Chondrocyte (in vitro differentiated cells): ENCODE measurements at regions not wholly inside any gene's neighbourhood (a gene's known extent, or its start where the extent isn't known, plus 50 kb on each side); places are given as distances from the start of the nearest gene placed in this dataset.

Experiments used
- DNase-seq: peaks from one replicate; pipeline ENCODE4 v3.0.0; 2021; ENCODE audit warnings: mixed read lengths, low spot score
- H3K27ac Mint-ChIP-seq: one replicate; pipeline ENCODE4 v1.8.0; 2021; ENCODE audit warnings: mild to moderate bottlenecking, moderate library complexity, mixed read lengths; ENCODE audit not compliant: unreplicated experiment
- H3K27me3 Mint-ChIP-seq: 2 replicates; pipeline ENCODE4 v1.8.0; 2021; ENCODE audit warnings: low read depth, mixed read lengths
- H3K36me3 Mint-ChIP-seq: 2 replicates; pipeline ENCODE4 v1.8.0; 2021; ENCODE audit warnings: low read depth, mixed read lengths
- H3K4me1 Mint-ChIP-seq: 2 replicates; pipeline ENCODE4 v1.8.0; 2021; ENCODE audit warnings: low read depth, mild to moderate bottlenecking, mixed read lengths
- H3K4me3 Mint-ChIP-seq: one replicate; pipeline ENCODE4 v1.8.0; 2021; ENCODE audit warnings: mild to moderate bottlenecking, moderate library complexity, mixed read lengths; ENCODE audit not compliant: unreplicated experiment
- H3K9me3 Mint-ChIP-seq: 2 replicates; pipeline ENCODE4 v1.8.0; 2021; ENCODE audit warnings: low read depth, mixed read lengths
- CTCF ChIP-seq: fragments of 200-600 bp; sonication (generic); IDR thresholded peaks from 2 replicates; pipeline ENCODE4 v1.5.0; 2021; ENCODE audit warnings: antibody characterized with exemption, mild to moderate bottlenecking, moderate library complexity

DNA sequence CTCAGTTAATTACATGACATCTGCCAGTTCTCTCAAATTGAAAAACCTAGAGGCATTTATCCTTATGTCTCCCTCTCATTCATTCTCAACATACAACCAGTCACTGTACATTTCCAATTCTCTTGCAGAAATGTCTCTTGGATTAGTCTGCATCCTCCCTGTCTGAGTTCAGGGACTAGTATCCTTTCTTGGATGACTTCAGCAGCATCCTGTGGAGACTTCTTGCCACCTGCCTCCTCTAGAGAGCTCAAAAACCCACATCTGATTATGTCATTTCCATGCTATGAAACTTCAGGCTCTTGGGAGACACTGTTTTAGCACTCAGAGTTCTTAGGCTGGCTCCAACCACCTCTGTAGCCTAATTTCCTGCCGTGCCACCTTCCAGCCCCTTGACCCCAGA lies 515.1 kb upstream of the DIPK2B start:
- DNase-seq = no peak
- H3K36me3 Mint-ChIP-seq = no peaks in the 10 kb centered on the region
- no peak overlapping the region for H3K4me3 Mint-ChIP-seq
- no peaks in the 10 kb centered on the region for H3K27me3 Mint-ChIP-seq
- H3K4me1 Mint-ChIP-seq = peaks cover 47% of the 10 kb centered on the region
- TF ChIP-seq CTCF = no peak
- peaks cover 4% of the 10 kb centered on the region for H3K9me3 Mint-ChIP-seq
- no peak overlapping the region for H3K27ac Mint-ChIP-seq

DNA sequence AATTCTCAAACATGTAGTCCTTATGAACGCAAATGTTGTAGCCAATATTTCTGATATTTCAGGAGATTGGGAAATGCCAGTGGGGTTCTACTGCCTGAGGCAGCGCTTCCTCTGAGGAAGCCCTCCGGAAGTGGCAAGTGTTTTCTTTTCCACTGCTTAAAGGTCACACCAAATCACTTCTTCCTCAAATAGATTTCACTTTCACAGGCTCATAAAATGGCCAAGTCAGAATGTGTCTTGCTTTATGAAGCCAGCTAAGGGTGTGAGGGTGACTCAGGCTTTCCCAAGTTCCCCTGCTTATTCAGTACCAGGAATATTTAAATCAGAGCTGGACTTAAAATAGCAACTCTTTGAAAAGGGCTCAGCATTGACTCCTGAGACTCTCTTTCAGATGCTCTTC lies 514.2 kb upstream of the DIPK2B start:
- TF ChIP-seq CTCF = no peak
- peaks cover 56% of the 10 kb centered on the region for H3K4me1 Mint-ChIP-seq
- no peaks in the 10 kb centered on the region for H3K36me3 Mint-ChIP-seq
- peaks cover 4% of the 10 kb centered on the region for H3K9me3 Mint-ChIP-seq
- no peak overlapping the region for H3K4me3 Mint-ChIP-seq
- peak overlapping the region; percentile 65 for H3K27ac Mint-ChIP-seq
- no peaks in the 10 kb centered on the region for H3K27me3 Mint-ChIP-seq
- no peak for DNase-seq

DNA sequence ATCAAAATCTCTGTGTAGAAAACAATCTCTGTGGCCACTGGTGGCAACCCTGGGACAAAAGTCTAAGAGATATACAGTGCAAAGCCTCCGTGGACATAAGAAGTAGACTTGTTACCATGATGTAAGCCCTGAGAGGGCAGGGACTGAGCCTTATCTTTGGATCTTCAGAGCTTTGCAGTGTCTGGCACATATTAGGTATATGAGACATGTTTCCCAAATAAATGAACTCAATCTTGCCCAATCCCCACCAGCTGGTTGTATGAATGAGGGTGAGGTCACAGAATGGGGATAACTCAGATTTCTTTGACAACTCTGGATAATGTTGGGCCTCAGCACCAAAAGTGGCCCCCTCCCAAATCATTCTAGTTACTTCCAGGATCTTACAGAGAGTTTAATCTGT lies 511.4 kb upstream of the DIPK2B start:
- DNase-seq = no peak
- Mint-ChIP-seq H3K4me1 (peaks cover 53% of the 10 kb centered on the region), H3K36me3 (no peaks in the 10 kb centered on the region), H3K9me3 (peaks cover 9% of the 10 kb centered on the region), H3K4me3 (no peak overlapping the region), H3K27me3 (no peaks in the 10 kb centered on the region), H3K27ac (no peak overlapping the region)
- TF ChIP-seq CTCF = no peak

- Mint-ChIP-seq H3K27ac (peak overlapping the region; percentile 93), H3K36me3 (no peaks in the 10 kb centered on the region), H3K4me3 (peak overlapping the region; percentile 31), H3K27me3 (no peaks in the 10 kb centered on the region), H3K4me1 (peaks cover 46% of the 10 kb centered on the region), H3K9me3 (peaks cover 9% of the 10 kb centered on the region)
- no peak for DNase-seq
- no peak for TF ChIP-seq CTCF
Observed at GRCh38 chrX:45711231-45711630, 510.6 kb upstream of the DIPK2B start.

- H3K9me3 Mint-ChIP-seq = peaks cover 5% of the 10 kb centered on the region
- no peaks in the 10 kb centered on the region for H3K36me3 Mint-ChIP-seq
- DNase-seq = no peak
- H3K27ac Mint-ChIP-seq = peak overlapping the region; percentile 93
- H3K27me3 Mint-ChIP-seq = no peaks in the 10 kb centered on the region
- no peak for TF ChIP-seq CTCF
- peaks cover 36% of the 10 kb centered on the region for H3K4me1 Mint-ChIP-seq
- no peak overlapping the region for H3K4me3 Mint-ChIP-seq
Observed at GRCh38 chrX:45710081-45710801, 509.6 kb upstream of the DIPK2B start.
